BJ (cell line): ENCODE measurements at regions not wholly inside any gene's neighbourhood (a gene's known extent, or its start where the extent isn't known, plus 50 kb on each side); places are given as distances from the start of the nearest gene placed in this dataset.

Source experiments
- CTCF ChIA-PET: fragments of 350-600 bp; formaldehyde crosslinking; extraction: SDS; loops from one replicate; lab custom pipeline; 2021; ENCODE audit warnings: antibody characterized with exemption, inconsistent platforms; lab: Yijun Ruan, JAX
- POLR2A ChIA-PET: fragments of 300-600 bp; sonication (Branson Sonifier 250); formaldehyde crosslinking; extraction: SDS; loops from one replicate; lab custom pipeline; 2021; ENCODE audit warnings: antibody characterized with exemption; lab: Charles Lee
- DNase-seq: peaks from one replicate; pipeline ENCODE4 v3.0.0-alpha.2; 2011; ENCODE audit warnings: low read depth
- H3K27me3 ChIP-seq: 2 replicates; pipeline ENCODE4 v1.6.0; 2011; ENCODE audit warnings: low read length; ENCODE audit not compliant: control insufficient read depth, insufficient read depth
- H3K36me3 ChIP-seq: 2 replicates; pipeline ENCODE4 v1.5.1; 2011; ENCODE audit warnings: low read length; ENCODE audit not compliant: control insufficient read depth, insufficient read depth
- H3K4me3 ChIP-seq: 2 replicates; pipeline ENCODE4 v1.5.1; 2011; ENCODE audit warnings: low read depth, mild to moderate bottlenecking, control low read depth, low read length
- TF ChIP-seq, protein P1 (sequence below): IDR thresholded peaks from 2 replicates; pipeline ENCODE4 v1.5.1; 2011; ENCODE audit warnings: low read depth, mild to moderate bottlenecking, control low read depth, inconsistent platforms, low read length, moderate library complexity; ENCODE audit not compliant: insufficient read depth

DNA sequence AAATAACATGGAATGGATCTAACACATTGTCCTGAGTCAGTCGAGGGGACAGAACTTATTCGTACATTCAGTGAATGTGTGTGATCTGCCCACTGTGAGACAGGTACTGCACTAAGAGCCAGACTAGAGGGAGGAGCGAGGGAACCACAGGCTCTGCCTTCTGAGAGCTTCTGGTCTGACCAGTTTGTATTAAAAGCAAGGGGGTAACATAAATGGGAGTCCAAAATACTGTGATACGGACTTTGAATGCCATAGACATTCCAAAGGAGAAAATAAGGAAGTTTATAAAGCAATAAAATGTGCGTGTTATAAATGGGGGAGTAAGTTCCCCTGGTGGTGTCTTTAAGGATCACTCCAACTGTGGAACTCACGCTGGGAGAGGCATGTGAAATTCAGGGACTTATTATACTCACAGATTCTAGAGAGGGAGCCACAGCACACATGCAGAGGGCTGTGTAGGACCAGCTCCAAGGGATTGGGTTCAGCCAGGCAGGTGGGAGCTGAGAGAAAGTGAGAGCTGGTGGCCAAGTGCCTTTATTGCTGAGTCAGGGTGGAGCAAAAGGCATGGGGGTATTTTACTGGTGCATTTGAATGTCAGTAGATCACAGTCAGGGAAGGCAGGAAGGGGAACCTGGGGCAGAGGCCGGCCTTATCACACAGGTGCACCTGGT lies 186.5 kb upstream of the WWC1 start:
- no peaks in the 10 kb centered on the region for H3K36me3 ChIP-seq
- POLR2A ChIA-PET = no interaction called here
- no peak overlapping the region for H3K4me3 ChIP-seq
- no peaks in the 10 kb centered on the region for H3K27me3 ChIP-seq
- TF ChIP-seq, protein P1, sequence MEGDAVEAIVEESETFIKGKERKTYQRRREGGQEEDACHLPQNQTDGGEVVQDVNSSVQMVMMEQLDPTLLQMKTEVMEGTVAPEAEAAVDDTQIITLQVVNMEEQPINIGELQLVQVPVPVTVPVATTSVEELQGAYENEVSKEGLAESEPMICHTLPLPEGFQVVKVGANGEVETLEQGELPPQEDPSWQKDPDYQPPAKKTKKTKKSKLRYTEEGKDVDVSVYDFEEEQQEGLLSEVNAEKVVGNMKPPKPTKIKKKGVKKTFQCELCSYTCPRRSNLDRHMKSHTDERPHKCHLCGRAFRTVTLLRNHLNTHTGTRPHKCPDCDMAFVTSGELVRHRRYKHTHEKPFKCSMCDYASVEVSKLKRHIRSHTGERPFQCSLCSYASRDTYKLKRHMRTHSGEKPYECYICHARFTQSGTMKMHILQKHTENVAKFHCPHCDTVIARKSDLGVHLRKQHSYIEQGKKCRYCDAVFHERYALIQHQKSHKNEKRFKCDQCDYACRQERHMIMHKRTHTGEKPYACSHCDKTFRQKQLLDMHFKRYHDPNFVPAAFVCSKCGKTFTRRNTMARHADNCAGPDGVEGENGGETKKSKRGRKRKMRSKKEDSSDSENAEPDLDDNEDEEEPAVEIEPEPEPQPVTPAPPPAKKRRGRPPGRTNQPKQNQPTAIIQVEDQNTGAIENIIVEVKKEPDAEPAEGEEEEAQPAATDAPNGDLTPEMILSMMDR = peak; percentile 15; the same call in 1 of the 2 replicates
- CTCF ChIA-PET = interaction anchor here (1.0 to 5.3 kb wide), 7 partner anchors 9 to 20 kb away, joined by 3 to 30 read pairs (median 3); no protein-coding TSS in a partner anchor
- DNase-seq = no peak

DNA sequence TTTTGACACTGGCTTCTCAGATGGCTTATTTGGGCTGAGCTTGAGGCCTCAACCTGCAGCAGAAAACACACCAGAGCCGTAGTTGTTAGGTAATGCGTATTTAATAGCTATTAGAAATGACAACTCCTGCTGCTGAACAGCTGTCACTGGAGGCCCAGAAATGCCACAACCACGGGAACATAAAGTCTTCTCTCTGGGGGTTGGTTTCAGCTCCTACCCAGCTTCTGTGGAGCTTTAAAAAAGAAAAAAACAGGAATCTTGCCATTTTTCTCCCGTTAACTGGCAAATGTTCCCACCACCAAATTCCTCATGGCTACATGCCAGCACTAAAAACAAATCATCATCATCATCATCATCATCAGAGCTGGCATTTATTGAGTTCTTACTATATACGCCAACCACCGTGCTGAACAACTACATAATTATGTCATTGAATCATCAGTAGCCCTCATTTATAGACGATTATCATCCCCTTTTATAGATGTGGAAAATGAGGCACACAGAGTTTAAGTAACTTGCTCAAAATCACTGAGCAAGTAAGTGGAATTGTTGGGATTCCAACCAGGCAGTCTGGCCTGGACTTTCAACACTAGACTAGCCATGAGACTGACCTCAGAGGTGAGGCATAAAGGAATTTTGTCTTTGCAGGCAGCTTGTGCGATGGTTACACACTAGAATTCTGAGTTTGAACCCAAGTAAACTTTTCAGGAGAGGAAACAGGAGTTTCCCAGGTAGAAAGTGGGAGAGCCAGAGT lies 185.3 kb upstream of the WWC1 start:
- POLR2A ChIA-PET = no interaction called here

DNA sequence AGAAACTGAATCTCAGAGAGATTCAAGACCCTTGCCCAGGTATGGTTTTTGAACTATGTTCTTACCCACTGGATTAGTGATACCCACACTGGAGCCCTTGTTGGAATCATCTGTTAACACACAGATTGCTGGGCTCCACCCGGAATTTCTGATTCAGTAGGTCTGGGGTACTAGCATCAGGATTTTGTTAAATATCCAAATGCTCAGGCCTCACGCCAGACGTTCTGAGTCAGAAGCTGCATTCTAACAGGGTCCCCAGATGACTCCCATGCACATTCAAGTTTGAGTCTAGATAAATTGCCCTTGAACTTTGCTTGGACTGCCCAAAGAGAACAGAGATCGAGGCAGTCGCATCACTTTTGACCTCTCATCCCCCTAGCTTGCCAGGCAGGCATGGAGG lies 182.0 kb upstream of the WWC1 start:
- H3K27me3 ChIP-seq = no peaks in the 10 kb centered on the region
- H3K36me3 ChIP-seq = no peaks in the 10 kb centered on the region
- TF ChIP-seq, protein P1 = no peak
- CTCF ChIA-PET = interaction anchor here (1.1 kb wide), 2 partner anchors 10 kb away, joined by 3 read pairs; no protein-coding TSS in a partner anchor
- POLR2A ChIA-PET = interaction anchor here (0.7 kb wide), 1 partner anchor 22 kb away, joined by 12 read pairs; no protein-coding TSS in a partner anchor
- DNase-seq = no peak
- no peak overlapping the region for H3K4me3 ChIP-seq

More for the DNA sequence above, 185.3 kb upstream of the WWC1 start:
- CTCF ChIA-PET = interaction anchor here (0.7 to 5.3 kb wide), 11 partner anchors 8 to 112 kb away, joined by 3 to 30 read pairs (median 3); no protein-coding TSS in a partner anchor
- peak; percentile 89 for DNase-seq
- Histone ChIP-seq H3K27me3 (no peaks in the 10 kb centered on the region), H3K36me3 (no peaks in the 10 kb centered on the region), H3K4me3 (no peak overlapping the region)
- TF ChIP-seq, protein P1 = no peak

DNA sequence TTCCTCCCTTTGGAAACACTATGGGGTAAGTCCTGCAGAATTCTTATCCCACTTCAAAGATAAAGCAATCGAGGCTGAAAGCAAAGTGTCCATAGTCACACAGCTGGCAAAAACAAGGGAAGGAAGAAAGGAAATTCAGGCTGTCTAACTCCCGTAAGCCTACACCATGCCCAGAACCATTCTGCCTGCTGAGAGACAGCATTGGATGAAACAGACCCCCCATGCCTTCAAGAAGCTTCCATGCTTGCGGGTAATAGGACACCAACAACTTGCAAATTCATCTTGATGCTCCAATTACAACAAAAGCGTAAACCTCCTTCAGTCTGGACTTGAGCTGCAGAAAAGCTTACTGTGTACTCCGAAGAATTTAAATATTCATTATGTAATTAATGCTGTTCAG lies 181.1 kb upstream of the WWC1 start:
- H3K36me3 ChIP-seq = no peaks in the 10 kb centered on the region
- H3K4me3 ChIP-seq = no peak overlapping the region
- ChIA-PET POLR2A (no interaction called here), CTCF (interaction anchor here (0.6 to 1.1 kb wide), 3 partner anchors 9 to 535 kb away, joined by 3 read pairs; no protein-coding TSS in a partner anchor)
- DNase-seq = no peak
- H3K27me3 ChIP-seq = no peaks in the 10 kb centered on the region
- TF ChIP-seq, protein P1 = no peak
